Mammary epithelial cell (primary cell): ENCODE measurements at regions not wholly inside any gene's neighbourhood (a gene's known extent, or its start where the extent isn't known, plus 50 kb on each side); places are given as distances from the start of the nearest gene placed in this dataset.

Source experiments
- CTCF ChIP-seq, 2 donors: IDR thresholded peaks in 1 of 2; conservative IDR thresholded peaks in 1 of 2; 2 replicates each; pipeline ENCODE4 v1.5.1; 2011 to 2012; ENCODE audit warnings: inconsistent platforms in 2 of 2, low read length in 2 of 2, mild to moderate bottlenecking in 2 of 2, control low read depth in 1 of 2, low read depth in 1 of 2; ENCODE audit not compliant: insufficient read depth in 1 of 2; ENCODE audit errors: extremely low read depth in 1 of 2
- EZH2 ChIP-seq: IDR thresholded peaks from 2 replicates; pipeline ENCODE4 v1.6.1; 2012; ENCODE audit warnings: low read length, inconsistent platforms, borderline replicate concordance

- TF ChIP-seq EZH2 (no peak), CTCF (conservative IDR thresholded peaks at IDR 0.05 in 1 of 2, IDR thresholded peaks at IDR 0.05 in 1 of 2; ENCODE audit: extremely low read depth in 1 of 2, insufficient read depth in 1 of 2, low read depth in 1 of 2, low read length in 2 of 2) (no peak)
Measured at GRCh38 chr10:30556189-30556588, 73.4 kb downstream of the LYZL2 start.
